ENCODE measurements at regions not wholly inside any gene's neighbourhood (a gene's known extent, or its start where the extent isn't known, plus 50 kb on each side); places are given as distances from the start of the nearest gene placed in this dataset.

GRCh38 chrY:16490706-16491105 lies 1389.3 kb downstream of the CDY2B start:
- TF ChIP-seq MYC (IDR thresholded peaks at IDR 0.05; ENCODE audit: low read depth, low read length) (no peak), POLR2A (IDR thresholded peaks at IDR 0.05; ENCODE audit: low read depth, low read length) (no peak), EZH2 (IDR thresholded peaks at IDR 0.05; ENCODE audit: borderline replicate concordance, low read depth, low read length, severe bottlenecking) (no peak)
- TF ChIP-seq, protein P1, sequence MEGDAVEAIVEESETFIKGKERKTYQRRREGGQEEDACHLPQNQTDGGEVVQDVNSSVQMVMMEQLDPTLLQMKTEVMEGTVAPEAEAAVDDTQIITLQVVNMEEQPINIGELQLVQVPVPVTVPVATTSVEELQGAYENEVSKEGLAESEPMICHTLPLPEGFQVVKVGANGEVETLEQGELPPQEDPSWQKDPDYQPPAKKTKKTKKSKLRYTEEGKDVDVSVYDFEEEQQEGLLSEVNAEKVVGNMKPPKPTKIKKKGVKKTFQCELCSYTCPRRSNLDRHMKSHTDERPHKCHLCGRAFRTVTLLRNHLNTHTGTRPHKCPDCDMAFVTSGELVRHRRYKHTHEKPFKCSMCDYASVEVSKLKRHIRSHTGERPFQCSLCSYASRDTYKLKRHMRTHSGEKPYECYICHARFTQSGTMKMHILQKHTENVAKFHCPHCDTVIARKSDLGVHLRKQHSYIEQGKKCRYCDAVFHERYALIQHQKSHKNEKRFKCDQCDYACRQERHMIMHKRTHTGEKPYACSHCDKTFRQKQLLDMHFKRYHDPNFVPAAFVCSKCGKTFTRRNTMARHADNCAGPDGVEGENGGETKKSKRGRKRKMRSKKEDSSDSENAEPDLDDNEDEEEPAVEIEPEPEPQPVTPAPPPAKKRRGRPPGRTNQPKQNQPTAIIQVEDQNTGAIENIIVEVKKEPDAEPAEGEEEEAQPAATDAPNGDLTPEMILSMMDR (IDR thresholded peaks at IDR 0.05; ENCODE audit: extremely low read depth in 1 of 2, insufficient read depth in 1 of 2, low read depth in 1 of 2, low read length in 2 of 2), result no peak

All from endothelial cell of umbilical vein (primary cell).